Right lobe of liver (tissue), 6 donors: ENCODE measurements at regions not wholly inside any gene's neighbourhood (a gene's known extent, or its start where the extent isn't known, plus 50 kb on each side); places are given as distances from the start of the nearest gene placed in this dataset.

Source experiments
- ATAC-seq, 4 donors: fragments of 200-7000 bp; cut with Tn5 transposase; one replicate each; pipeline ENCODE4 v1.9.1; 2020; ENCODE audit warnings: mild to moderate bottlenecking in 4 of 4, moderate library complexity in 4 of 4
- DNase-seq, 3 donors: peaks; one replicate each; pipeline ENCODE4 v3.0.0-alpha.2; 2020
- H3K27ac ChIP-seq, 3 donors: fragments of 200-600 bp; one replicate each; pipeline ENCODE4 v1.8.0; 2022
- H3K27me3 ChIP-seq, 2 donors: fragments of 200-600 bp; one replicate each; pipeline ENCODE4 v1.8.0; 2022
- H3K36me3 ChIP-seq, 4 donors: fragments of 200-600 bp; sonication (generic) in 1 of 4; one replicate each; pipeline versions ENCODE4 v1.5.1 to v1.8.0; 2017 to 2022; ENCODE audit warnings: control low read depth in 1 of 4
- H3K4me1 ChIP-seq, 4 donors: fragments of 200-600 bp; sonication (generic) in 1 of 4; one replicate each; pipeline versions ENCODE4 v1.5.1 to v1.8.0; 2017 to 2022; ENCODE audit warnings: control low read depth in 1 of 4
- H3K4me3 ChIP-seq, 3 donors: fragments of 200-600 bp; one replicate each; pipeline ENCODE4 v1.8.0; 2022
- H3K9me3 ChIP-seq, 4 donors: fragments of 200-600 bp; sonication (generic) in 1 of 4; one replicate each; pipeline versions ENCODE4 v1.5.1 to v1.8.0; 2017 to 2022; ENCODE audit warnings: control low read depth in 1 of 4
- CTCF ChIP-seq, 4 donors: fragments of 200-600 bp in 3 of 4; fragments of 450-650 bp in 1 of 4; IDR thresholded peaks; one replicate each; pipeline versions ENCODE4 v1.5.1 to v1.8.0; 2016 to 2022; ENCODE audit warnings: antibody characterized with exemption in 4 of 4, mild to moderate bottlenecking in 2 of 4
- POLR2A ChIP-seq: fragments of 450-650 bp; IDR thresholded peaks from one replicate; pipeline ENCODE4 v1.6.1; 2017; ENCODE audit warnings: antibody characterized with exemption, mild to moderate bottlenecking
- WGBS: methylation state at CpG from one replicate; pipeline ENCODE4 v1.1.6; 2018; ENCODE audit warnings: low coverage, low lambda C conversion rate; ENCODE audit not compliant: insufficient coverage; ENCODE audit errors: missing lambda C conversion rate; 5-methylcytosine and 5-hydroxymethylcytosine counted together
- intact Hi-C, 2 donors: fragments of 100-400 bp; cut with DNase I; formaldehyde crosslinking; loops; one replicate each; pipeline versions ENCODE4 v1.11.2 to v1.14.1; 2022
- donor health status: DM: no; HTN: yes; CAD: no.
- donor health status: DM: no; HTN: no; CAD: no.
- donor health status: DM: no; HTN: no; CAD: no.
- donor health status: DM: no; HTN: yes; CAD: no.
- donor health status: DM: no; HTN: yes; CAD: no.

- Histone ChIP-seq H3K4me1 (no peaks in the 10 kb centered on the region), H3K9me3 (no peaks in the 10 kb centered on the region), H3K4me3 (no peak overlapping the region), H3K36me3 (no peaks in the 10 kb centered on the region), H3K27me3 (no peaks in the 10 kb centered on the region), H3K27ac (no peak overlapping the region)
- ATAC-seq (no peak), DNase-seq (no peak)
- TF ChIP-seq POLR2A (no peak), CTCF (IDR thresholded peaks at IDR 0.05) (no peak)
- whole genome bisulfite sequencing = 84% methylated on average over 4 of the region's 4 CpGs
- intact Hi-C loops = no loop called here
Measured at GRCh38 chr1:69128204-69128603, 439.5 kb upstream of the LRRC7 start.

- TF ChIP-seq POLR2A (no peak), CTCF (IDR thresholded peaks at IDR 0.05) (no peak)
- intact Hi-C loops = no loop called here
- no peak for DNase-seq
- H3K4me1 ChIP-seq = no peaks in the 10 kb centered on the region
- no peaks in the 10 kb centered on the region for H3K27me3 ChIP-seq
- no peak overlapping the region for H3K4me3 ChIP-seq
- H3K27ac ChIP-seq = no peak overlapping the region
- WGBS = 65% methylated on average over 4 of the region's 4 CpGs
- no peak for ATAC-seq
- H3K9me3 ChIP-seq = no peaks in the 10 kb centered on the region
- H3K36me3 ChIP-seq = no peaks in the 10 kb centered on the region
Measured at GRCh38 chr1:69129538-69129937, 438.2 kb upstream of the LRRC7 start.

GRCh38 chr1:69138172-69138571 lies 429.6 kb upstream of the LRRC7 start:
- WGBS = no CpG with 5 or more reads among the region's 1 CpG
- intact Hi-C loops = no loop called here

GRCh38 chr1:69139007-69139406 lies 428.7 kb upstream of the LRRC7 start:
- ATAC-seq = no peak
- intact Hi-C loops = no loop called here

More at GRCh38 chr1:69138172-69138571, 429.6 kb upstream of the LRRC7 start:
- no peaks in the 10 kb centered on the region for H3K4me1 ChIP-seq
- no peaks in the 10 kb centered on the region for H3K9me3 ChIP-seq
- no peaks in the 10 kb centered on the region for H3K36me3 ChIP-seq
- TF ChIP-seq POLR2A = no peak
- no peak for TF ChIP-seq CTCF (IDR thresholded peaks at IDR 0.05)
- H3K27ac ChIP-seq = no peak overlapping the region
- DNase-seq (no peak), ATAC-seq (no peak)
- no peak overlapping the region for H3K4me3 ChIP-seq
- no peaks in the 10 kb centered on the region for H3K27me3 ChIP-seq

More at GRCh38 chr1:69139007-69139406, 428.7 kb upstream of the LRRC7 start:
- Histone ChIP-seq H3K36me3 (no peaks in the 10 kb centered on the region), H3K4me1 (no peaks in the 10 kb centered on the region), H3K27me3 (no peaks in the 10 kb centered on the region), H3K27ac (no peak overlapping the region), H3K9me3 (no peaks in the 10 kb centered on the region), H3K4me3 (no peak overlapping the region)
- WGBS = 54% methylated on average over 4 of the region's 4 CpGs
- DNase-seq = no peak
- TF ChIP-seq POLR2A = no peak
- no peak for TF ChIP-seq CTCF (IDR thresholded peaks at IDR 0.05)
